HepG2 (cell line): ENCODE measurements at regions not wholly inside any gene's neighbourhood (a gene's known extent, or its start where the extent isn't known, plus 50 kb on each side); places are given as distances from the start of the nearest gene placed in this dataset.

Experiments
- ETV5 ChIP-seq: IDR thresholded peaks from 2 replicates; pipeline ENCODE4 v1.6.1; 2018; ENCODE audit warnings: missing biosample characterization, missing genetic modification reagents, inconsistent platforms, borderline replicate concordance
- ZNF674 ChIP-seq: sonication (generic); formaldehyde crosslinking; IDR thresholded peaks from 2 replicates; pipeline ENCODE4 v1.5.0; 2020; ENCODE audit warnings: low read depth, mild to moderate bottlenecking, missing genetic modification reagents
- TF ChIP-seq, protein P1 (sequence below): sonication (generic); formaldehyde crosslinking; IDR thresholded peaks from 2 replicates; pipeline ENCODE4 v1.5.0; 2020; ENCODE audit warnings: mild to moderate bottlenecking, missing genetic modification reagents, moderate library complexity

DNA sequence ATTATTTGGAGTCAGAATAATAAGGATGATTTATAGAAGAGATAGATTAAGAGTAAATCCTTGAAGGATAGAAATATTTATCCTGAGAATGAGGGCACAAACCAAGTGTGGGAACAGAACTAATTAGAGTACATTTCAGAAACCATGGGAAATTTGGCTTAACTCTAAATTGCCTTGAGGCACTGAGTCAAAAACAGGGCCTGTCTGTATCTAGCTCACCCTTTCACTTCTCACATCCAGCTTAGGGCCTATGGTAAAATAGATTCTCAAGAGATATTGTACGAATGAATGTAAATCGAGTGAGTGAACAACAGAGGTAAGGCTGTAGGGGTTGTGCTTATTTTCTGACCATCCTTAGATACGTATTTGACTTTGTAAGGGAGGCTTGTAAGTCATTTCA is 586.1 kb upstream of the DPPA4 start:
- TF ChIP-seq, protein P1, sequence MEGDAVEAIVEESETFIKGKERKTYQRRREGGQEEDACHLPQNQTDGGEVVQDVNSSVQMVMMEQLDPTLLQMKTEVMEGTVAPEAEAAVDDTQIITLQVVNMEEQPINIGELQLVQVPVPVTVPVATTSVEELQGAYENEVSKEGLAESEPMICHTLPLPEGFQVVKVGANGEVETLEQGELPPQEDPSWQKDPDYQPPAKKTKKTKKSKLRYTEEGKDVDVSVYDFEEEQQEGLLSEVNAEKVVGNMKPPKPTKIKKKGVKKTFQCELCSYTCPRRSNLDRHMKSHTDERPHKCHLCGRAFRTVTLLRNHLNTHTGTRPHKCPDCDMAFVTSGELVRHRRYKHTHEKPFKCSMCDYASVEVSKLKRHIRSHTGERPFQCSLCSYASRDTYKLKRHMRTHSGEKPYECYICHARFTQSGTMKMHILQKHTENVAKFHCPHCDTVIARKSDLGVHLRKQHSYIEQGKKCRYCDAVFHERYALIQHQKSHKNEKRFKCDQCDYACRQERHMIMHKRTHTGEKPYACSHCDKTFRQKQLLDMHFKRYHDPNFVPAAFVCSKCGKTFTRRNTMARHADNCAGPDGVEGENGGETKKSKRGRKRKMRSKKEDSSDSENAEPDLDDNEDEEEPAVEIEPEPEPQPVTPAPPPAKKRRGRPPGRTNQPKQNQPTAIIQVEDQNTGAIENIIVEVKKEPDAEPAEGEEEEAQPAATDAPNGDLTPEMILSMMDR (CRISPR knock-in tag) = no peak
- TF ChIP-seq ZNF674 (CRISPR knock-in tag) = no peak
- no peak for TF ChIP-seq ETV5 (CRISPR knock-in tag)
